IMR-90 (cell line): ENCODE measurements at regions not wholly inside any gene's neighbourhood (a gene's known extent, or its start where the extent isn't known, plus 50 kb on each side); places are given as distances from the start of the nearest gene placed in this dataset.

ENCODE experiments used
- ATAC-seq: fragments of 200-7000 bp; cut with Tn5 transposase; 2 replicates; pipeline ENCODE4 v1.9.1; 2020; ENCODE audit warnings: low read depth, mild to moderate bottlenecking, moderate library complexity
- BruUV-seq: library from RNA; stranded (reverse); fragments of 400-500 nt; replicated peaks from 2 replicates; lab custom pipeline; 2021; lab: Mats Ljungman, UMichigan
- CTCF ChIA-PET: fragments of 300-600 bp; formaldehyde crosslinking; extraction: SDS; loops from one replicate; lab custom pipeline; 2021; ENCODE audit warnings: antibody characterized with exemption; lab: Yijun Ruan, JAX
- POLR2A ChIA-PET: fragments of 300-600 bp; sonication (Branson Sonifier 250); formaldehyde crosslinking; loops from one replicate; lab custom pipeline; 2022; ENCODE audit warnings: antibody characterized with exemption; ENCODE audit not compliant: unreplicated experiment; lab: Charles Lee
- DNase-seq: peaks from one replicate; pipeline ENCODE4 v3.0.0; 2013
- H2AFZ ChIP-seq: replicated peaks from 2 replicates; pipeline ENCODE3; 2013; ENCODE audit warnings: low read length, mild to moderate bottlenecking; ENCODE audit not compliant: poor library complexity
- H2AK5ac ChIP-seq: 2 replicates; pipeline ENCODE4 v1.6.1; 2013; ENCODE audit warnings: low read depth, low read length, inconsistent platforms
- H2AK9ac ChIP-seq: replicated peaks from 2 replicates; pipeline ENCODE3; 2013; ENCODE audit warnings: mild to moderate bottlenecking, low read depth, low read length, moderate library complexity; ENCODE audit not compliant: poor library complexity
- H2BK120ac ChIP-seq: 2 replicates; pipeline ENCODE4 v1.6.1; 2013; ENCODE audit warnings: low read depth, low read length, inconsistent platforms
- H2BK15ac ChIP-seq: 3 replicates; pipeline ENCODE4 v1.6.1; 2013; ENCODE audit warnings: low read depth, low read length, inconsistent platforms
- H2BK20ac ChIP-seq: 2 replicates; pipeline ENCODE4 v1.6.1; 2013; ENCODE audit warnings: low read depth, mild to moderate bottlenecking, inconsistent platforms, low read length, moderate library complexity
- H2BK5ac ChIP-seq: 2 replicates; pipeline ENCODE4 v1.6.1; 2013; ENCODE audit warnings: mild to moderate bottlenecking, low read depth, low read length, inconsistent platforms; ENCODE audit not compliant: poor library complexity, severe bottlenecking
- H3K14ac ChIP-seq: replicated peaks from 2 replicates; pipeline ENCODE4 v1.6.1; 2013; ENCODE audit warnings: low read depth, low read length, inconsistent platforms
- H3K18ac ChIP-seq: 2 replicates; pipeline ENCODE4 v1.6.1; 2013; ENCODE audit warnings: low read depth, low read length, control low read depth
- H3K23ac ChIP-seq: 2 replicates; pipeline ENCODE4 v1.6.1; 2013; ENCODE audit warnings: low read depth, low read length, inconsistent platforms
- H3K27ac ChIP-seq: 2 replicates; pipeline ENCODE4 v1.5.1; 2013; ENCODE audit warnings: mild to moderate bottlenecking, control low read depth, low read length; ENCODE audit not compliant: insufficient read depth
- H3K27me3 ChIP-seq: 2 replicates; pipeline ENCODE4 v1.6.1; 2013; ENCODE audit warnings: low read length; ENCODE audit not compliant: control insufficient read depth, insufficient read depth
- H3K36me3 ChIP-seq: 2 replicates; pipeline ENCODE4 v1.6.1; 2013; ENCODE audit warnings: low read length, mixed read lengths; ENCODE audit not compliant: control insufficient read depth, insufficient read depth
- H3K4ac ChIP-seq: 2 replicates; pipeline ENCODE4 v1.6.1; 2013; ENCODE audit warnings: low read depth, low read length, inconsistent platforms
- H3K4me1 ChIP-seq: 2 replicates; pipeline ENCODE4 v1.6.1; 2013; ENCODE audit warnings: low read length, mixed read lengths; ENCODE audit not compliant: control insufficient read depth, insufficient read depth
- H3K4me2 ChIP-seq: 2 replicates; pipeline ENCODE4 v1.6.1; 2013; ENCODE audit warnings: low read depth, mild to moderate bottlenecking, control low read depth, low read length, moderate library complexity
- H3K4me3 ChIP-seq: 2 replicates; pipeline ENCODE4 v1.5.1; 2013; ENCODE audit warnings: low read depth, mild to moderate bottlenecking, control low read depth, low read length, moderate library complexity; ENCODE audit not compliant: insufficient read depth
- H3K56ac ChIP-seq: 2 replicates; pipeline ENCODE4 v1.6.1; 2013; ENCODE audit warnings: low read length, inconsistent platforms; ENCODE audit not compliant: insufficient read depth; ENCODE audit errors: extremely low read depth
- H3K79me1 ChIP-seq, 2 experiments: 2 replicates each; pipeline ENCODE4 v1.6.1; 2013; ENCODE audit warnings: low read length in 2 of 2, inconsistent platforms in 1 of 2, low read depth in 1 of 2
- H3K9ac ChIP-seq: 2 replicates; pipeline ENCODE4 v1.6.1; 2013; ENCODE audit warnings: low read depth, low read length, control low read depth
- H3K9me1 ChIP-seq: 2 replicates; pipeline ENCODE4 v1.6.1; 2013; ENCODE audit warnings: low read length, inconsistent platforms; ENCODE audit not compliant: insufficient read depth
- H3K9me3 ChIP-seq: 2 replicates; pipeline ENCODE4 v1.6.1; 2013; ENCODE audit warnings: low read length; ENCODE audit not compliant: control insufficient read depth, insufficient read depth
- H4K20me1 ChIP-seq: 2 replicates; pipeline ENCODE4 v1.6.1; 2013; ENCODE audit warnings: low read length, inconsistent platforms; ENCODE audit not compliant: insufficient read depth
- H4K5ac ChIP-seq: 2 replicates; pipeline ENCODE4 v1.6.1; 2013; ENCODE audit warnings: mild to moderate bottlenecking, low read depth, low read length, control low read depth
- H4K8ac ChIP-seq, 2 experiments: 2 replicates each; pipeline ENCODE4 v1.6.1; 2013; ENCODE audit warnings: low read depth in 2 of 2, low read length in 2 of 2, control low read depth in 1 of 2, inconsistent platforms in 1 of 2
- H4K91ac ChIP-seq: 2 replicates; pipeline ENCODE4 v1.6.1; 2013; ENCODE audit warnings: low read depth, low read length, inconsistent platforms; ENCODE audit not compliant: insufficient read depth
- BHLHE40 ChIP-seq: fragments of 150-350 bp; IDR thresholded peaks from 2 replicates; pipeline ENCODE4 v1.6.1; 2016; ENCODE audit warnings: mild to moderate bottlenecking, low read depth, low read length
- CEBPB ChIP-seq: IDR thresholded peaks from 2 replicates; pipeline ENCODE4 v1.6.1; 2012; ENCODE audit warnings: low read depth, low read length, improper control_type of control experiment
- CHD1 ChIP-seq: IDR thresholded peaks from 2 replicates; pipeline ENCODE4 v1.6.1; 2012; ENCODE audit warnings: low read depth, low read length, improper control_type of control experiment
- CTCF ChIP-seq: conservative IDR thresholded peaks from 2 replicates; pipeline ENCODE4 v1.5.1; 2012; ENCODE audit warnings: mild to moderate bottlenecking, low read depth, low read length, improper control_type of control experiment
- ELK1 ChIP-seq: fragments of 150-350 bp; IDR thresholded peaks from 2 replicates; pipeline ENCODE4 v1.6.1; 2016; ENCODE audit warnings: low read depth, mild to moderate bottlenecking, low read length, moderate library complexity, borderline replicate concordance
- FOS ChIP-seq: fragments of 150-350 bp; IDR thresholded peaks from 2 replicates; pipeline ENCODE4 v1.6.1; 2016; ENCODE audit warnings: low read depth, low read length
- MAFK ChIP-seq: IDR thresholded peaks from 2 replicates; pipeline ENCODE4 v1.6.1; 2012; ENCODE audit warnings: low read depth, low read length, improper control_type of control experiment
- MAZ ChIP-seq: IDR thresholded peaks from 2 replicates; pipeline ENCODE4 v1.6.1; 2012; ENCODE audit warnings: low read depth, mild to moderate bottlenecking, low read length, improper control_type of control experiment, moderate library complexity, borderline replicate concordance
- MXI1 ChIP-seq: IDR thresholded peaks from 2 replicates; pipeline ENCODE4 v1.6.1; 2012; ENCODE audit warnings: low read depth, mild to moderate bottlenecking, low read length, moderate library complexity, borderline replicate concordance
- NFE2L2 ChIP-seq: fragments of 150-350 bp; IDR thresholded peaks from 2 replicates; pipeline ENCODE4 v1.6.1; 2016; ENCODE audit warnings: low read depth, mild to moderate bottlenecking, low read length
- POLR2A ChIP-seq: IDR thresholded peaks from 2 replicates; pipeline ENCODE4 v1.6.1; 2012; ENCODE audit warnings: mild to moderate bottlenecking, low read depth, low read length
- RAD21 ChIP-seq: IDR thresholded peaks from 2 replicates; pipeline ENCODE4 v1.6.1; 2012; ENCODE audit warnings: low read length, improper control_type of control experiment
- RCOR1 ChIP-seq: IDR thresholded peaks from 2 replicates; pipeline ENCODE4 v1.6.1; 2012; ENCODE audit warnings: mild to moderate bottlenecking, low read length, improper control_type of control experiment; ENCODE audit not compliant: insufficient replicate concordance
- RFX5 ChIP-seq: IDR thresholded peaks from 2 replicates; pipeline ENCODE4 v1.8.0; 2012; ENCODE audit warnings: low read depth, mild to moderate bottlenecking, low read length, moderate library complexity
- SMC3 ChIP-seq: fragments of 150-350 bp; IDR thresholded peaks from 2 replicates; pipeline ENCODE4 v1.6.1; 2016; ENCODE audit warnings: low read depth, mild to moderate bottlenecking, antibody characterized with exemption, low read length, moderate library complexity
- WGBS, 2 experiments: methylation state at CpG; one replicate each; pipeline versions ENCODE4 v1.1.5 to v1.1.7; 2013; ENCODE audit warnings: missing lambda C conversion rate in 2 of 2; ENCODE audit not compliant: insufficient read length in 1 of 2; ENCODE audit errors: extremely low coverage in 2 of 2; 5-methylcytosine and 5-hydroxymethylcytosine counted together
- dilution Hi-C: fragments of 300-500 bp; cut with HindIII; formaldehyde crosslinking; loops from one replicate; pipeline ENCODE4 v1.14.3; 2018; ENCODE audit warnings: low sequenced_read_pairs; ENCODE audit not compliant: unreplicated experiment
- in situ Hi-C: fragments of 300-500 bp; cut with MboI; formaldehyde crosslinking; loops from 3 replicates; pipeline ENCODE4 v1.14.3; 2019; ENCODE audit warnings: low sequenced_read_pairs, inconsistent platforms, mixed read lengths
- intact Hi-C: fragments of 100-400 bp; cut with micrococcal nuclease; formaldehyde crosslinking; loops from 2 replicates; pipeline ENCODE4 v1.10.0; 2022
- TF ChIP-seq, protein P1 (sequence below): fragments of 150-350 bp; IDR thresholded peaks from 2 replicates; pipeline ENCODE4 v1.6.1; 2017; ENCODE audit warnings: mild to moderate bottlenecking, antibody characterized with exemption, low read length, low read depth

- Histone ChIP-seq H3K14ac (no peak overlapping the region), H3K27ac (no peak overlapping the region), H3K23ac (no peak overlapping the region), H4K20me1 (no peaks in the 10 kb centered on the region), H3K79me1 (no peaks in the 10 kb centered on the region), H3K18ac (no peak overlapping the region), H3K4me3 (no peak overlapping the region), H4K91ac (no peak overlapping the region), H3K4me1 (no peaks in the 10 kb centered on the region), H3K9me3 (no peaks in the 10 kb centered on the region), H2AFZ (no peak overlapping the region), H4K8ac (no peak overlapping the region), H3K27me3 (no peaks in the 10 kb centered on the region), H3K9ac (no peak overlapping the region), H2BK15ac (no peak overlapping the region), H4K5ac (no peak overlapping the region), H3K36me3 (no peaks in the 10 kb centered on the region), H2BK20ac (no peak overlapping the region), H3K56ac (no peak overlapping the region), H2AK9ac (no peak overlapping the region), H3K9me1 (no peaks in the 10 kb centered on the region), H2BK120ac (no peak overlapping the region), H2BK5ac (no peak overlapping the region), H3K4ac (no peak overlapping the region), H3K4me2 (no peak overlapping the region), H2AK5ac (no peak overlapping the region)
- no TSS peak for BruUV-seq
- intact Hi-C loops, result no loop called here
- no CpG with 5 or more reads among the region's 1 CpG for WGBS, 2 experiments
- in situ Hi-C loops, result no loop called here
- ATAC-seq, result no peak
- dilution Hi-C loops, result no loop called here
- ChIA-PET POLR2A (no interaction called here), CTCF (no interaction called here)
- no peak for TF ChIP-seq NFE2L2
- no peak for TF ChIP-seq FOS
- no peak for TF ChIP-seq SMC3
- no peak for TF ChIP-seq RAD21
- TF ChIP-seq MAFK, result no peak
- TF ChIP-seq, protein P1, sequence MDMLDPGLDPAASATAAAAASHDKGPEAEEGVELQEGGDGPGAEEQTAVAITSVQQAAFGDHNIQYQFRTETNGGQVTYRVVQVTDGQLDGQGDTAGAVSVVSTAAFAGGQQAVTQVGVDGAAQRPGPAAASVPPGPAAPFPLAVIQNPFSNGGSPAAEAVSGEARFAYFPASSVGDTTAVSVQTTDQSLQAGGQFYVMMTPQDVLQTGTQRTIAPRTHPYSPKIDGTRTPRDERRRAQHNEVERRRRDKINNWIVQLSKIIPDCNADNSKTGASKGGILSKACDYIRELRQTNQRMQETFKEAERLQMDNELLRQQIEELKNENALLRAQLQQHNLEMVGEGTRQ, result no peak
- TF ChIP-seq POLR2A, result no peak
- no peak for TF ChIP-seq RCOR1
- TF ChIP-seq RFX5, result no peak
- TF ChIP-seq CEBPB, result no peak
- no peak for TF ChIP-seq MXI1
- TF ChIP-seq ELK1, result no peak
- no peak for TF ChIP-seq BHLHE40
- no peak for TF ChIP-seq CTCF
- TF ChIP-seq CHD1, result no peak
- TF ChIP-seq MAZ, result no peak
- DNase-seq, result no peak
Measured at GRCh38 chr4:74559853-74560252, 114.9 kb downstream of the AREG start.
